ENCODE measurements at regions not wholly inside any gene's neighbourhood (a gene's known extent, or its start where the extent isn't known, plus 50 kb on each side); places are given as distances from the start of the nearest gene placed in this dataset.
"Not testable (repeated sequence)": the region's sequence is repeated elsewhere in the genome, so short reads cannot be mapped to it uniquely, and the experiment has no call there.

- peaks cover 0 to 6% (median 0%) of the 10 kb centered on the region in 5 donors for H3K9me3 ChIP-seq (ENCODE audit: control insufficient read depth in 5 of 5, low read length in 5 of 5)
- H3K36me3 ChIP-seq (ENCODE audit: control insufficient read depth in 5 of 5, insufficient read depth in 5 of 5, low read length in 5 of 5), result no peaks in the 10 kb centered on the region
- H3K4me3 ChIP-seq (ENCODE audit: low read depth in 1 of 5, low read length in 5 of 5), result no peak overlapping the region
- peaks cover 0 to 5% (median 0%) of the 10 kb centered on the region in 5 donors for H3K27me3 ChIP-seq (ENCODE audit: control insufficient read depth in 5 of 5, insufficient read depth in 4 of 5, low read length in 5 of 5)
- H3K9ac ChIP-seq (ENCODE audit: low read length in 5 of 5), result peak overlapping the region in 1 of 5 donors; percentile 2
- peak overlapping the region; percentile 52 for H3K27ac ChIP-seq (ENCODE audit: low read depth, low read length)
- H3K4me1 ChIP-seq (ENCODE audit: control insufficient read depth in 5 of 5, insufficient read depth in 5 of 5, low read length in 5 of 5), result peaks cover 0 to 21% (median 14%) of the 10 kb centered on the region in 5 donors
Observed at GRCh38 chr16:87207509-87207908, 109.7 kb downstream of the C16orf95 start.

- H3K4me3 ChIP-seq (ENCODE audit: low read depth in 1 of 5, low read length in 5 of 5), result no peak overlapping the region
- H3K27ac ChIP-seq (ENCODE audit: low read depth, low read length), result peak overlapping the region; percentile 52
- H3K27me3 ChIP-seq (ENCODE audit: control insufficient read depth in 5 of 5, insufficient read depth in 4 of 5, low read length in 5 of 5), result peaks cover 0 to 5% (median 0%) of the 10 kb centered on the region in 5 donors
- H3K9me3 ChIP-seq (ENCODE audit: control insufficient read depth in 5 of 5, low read length in 5 of 5), result peaks cover 0 to 6% (median 0%) of the 10 kb centered on the region in 5 donors
- H3K9ac ChIP-seq (ENCODE audit: low read length in 5 of 5), result no peak overlapping the region
- H3K4me1 ChIP-seq (ENCODE audit: control insufficient read depth in 5 of 5, insufficient read depth in 5 of 5, low read length in 5 of 5), result peaks cover 0 to 18% (median 14%) of the 10 kb centered on the region in 5 donors
- no peaks in the 10 kb centered on the region for H3K36me3 ChIP-seq (ENCODE audit: control insufficient read depth in 5 of 5, insufficient read depth in 5 of 5, low read length in 5 of 5)
Observed at GRCh38 chr16:87207965-87208364, 109.2 kb downstream of the C16orf95 start.

- H3K27me3 ChIP-seq (ENCODE audit: control insufficient read depth in 5 of 5, insufficient read depth in 4 of 5, low read length in 5 of 5); H3K9me3 ChIP-seq (ENCODE audit: control insufficient read depth in 5 of 5, low read length in 5 of 5); H3K9ac ChIP-seq (ENCODE audit: low read length in 5 of 5); H3K36me3 ChIP-seq (ENCODE audit: control insufficient read depth in 5 of 5, insufficient read depth in 5 of 5, low read length in 5 of 5); H3K27ac ChIP-seq (ENCODE audit: low read depth, low read length); H3K4me3 ChIP-seq (ENCODE audit: low read depth in 1 of 5, low read length in 5 of 5): not testable (repeated sequence)
- peaks cover 0 to 14% (median 9%) of the 10 kb centered on the region in 5 donors for H3K4me1 ChIP-seq (ENCODE audit: control insufficient read depth in 5 of 5, insufficient read depth in 5 of 5, low read length in 5 of 5)
Observed at GRCh38 chr16:87208968-87209367, 108.2 kb downstream of the C16orf95 start.

- Histone ChIP-seq H3K4me1 (ENCODE audit: control insufficient read depth in 5 of 5, insufficient read depth in 5 of 5, low read length in 5 of 5) (peaks cover 0 to 14% (median 9%) of the 10 kb centered on the region in 5 donors), H3K4me3 (ENCODE audit: low read depth in 1 of 5, low read length in 5 of 5) (no peak overlapping the region), H3K27ac (ENCODE audit: low read depth, low read length) (no peak overlapping the region), H3K9me3 (ENCODE audit: control insufficient read depth in 5 of 5, low read length in 5 of 5) (peaks cover 0 to 6% (median 0%) of the 10 kb centered on the region in 5 donors), H3K9ac (ENCODE audit: low read length in 5 of 5) (no peak overlapping the region), H3K36me3 (ENCODE audit: control insufficient read depth in 5 of 5, insufficient read depth in 5 of 5, low read length in 5 of 5) (no peaks in the 10 kb centered on the region), H3K27me3 (ENCODE audit: control insufficient read depth in 5 of 5, insufficient read depth in 4 of 5, low read length in 5 of 5) (no peaks in the 10 kb centered on the region)
Observed at GRCh38 chr16:87209808-87210512, 107.2 kb downstream of the C16orf95 start.

GRCh38 chr16:87210894-87211293, 106.3 kb downstream of the C16orf95 start:
- H3K27me3 ChIP-seq (ENCODE audit: control insufficient read depth in 5 of 5, insufficient read depth in 4 of 5, low read length in 5 of 5), result peaks cover 0 to under 1% (median 0%) of the 10 kb centered on the region in 5 donors
- no peak overlapping the region for H3K4me3 ChIP-seq (ENCODE audit: low read depth in 1 of 5, low read length in 5 of 5)
- peaks cover 0 to 6% (median 0%) of the 10 kb centered on the region in 5 donors for H3K9me3 ChIP-seq (ENCODE audit: control insufficient read depth in 5 of 5, low read length in 5 of 5)
- H3K4me1 ChIP-seq (ENCODE audit: control insufficient read depth in 5 of 5, insufficient read depth in 5 of 5, low read length in 5 of 5), result peaks cover 0 to 14% (median 9%) of the 10 kb centered on the region in 5 donors
- H3K36me3 ChIP-seq (ENCODE audit: control insufficient read depth in 5 of 5, insufficient read depth in 5 of 5, low read length in 5 of 5), result no peaks in the 10 kb centered on the region
- no peak overlapping the region for H3K9ac ChIP-seq (ENCODE audit: low read length in 5 of 5)
- no peak overlapping the region for H3K27ac ChIP-seq (ENCODE audit: low read depth, low read length)

DNA sequence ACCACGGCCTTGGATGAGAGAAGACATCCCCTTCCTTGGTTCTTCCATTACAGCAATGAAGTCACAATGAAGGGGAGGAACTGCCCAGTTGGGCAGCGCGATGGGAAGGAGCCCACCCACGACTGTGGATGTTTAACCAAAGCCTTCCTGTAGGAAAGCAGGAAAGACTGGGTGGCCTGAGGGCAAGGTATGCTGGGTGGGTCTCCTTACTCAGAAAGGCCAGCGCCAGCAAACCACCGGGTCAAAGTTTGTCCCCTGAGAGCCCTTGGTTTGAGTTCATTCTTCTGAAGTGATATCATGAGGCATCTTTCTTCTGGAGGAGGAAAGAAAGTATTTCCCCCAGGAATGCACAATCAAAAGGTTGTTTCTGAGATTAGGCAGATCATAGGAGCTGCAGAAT, 105.2 kb downstream of the C16orf95 start:
- Histone ChIP-seq H3K4me1 (ENCODE audit: control insufficient read depth in 5 of 5, insufficient read depth in 5 of 5, low read length in 5 of 5) (peaks cover 0 to 11% (median 9%) of the 10 kb centered on the region in 5 donors), H3K27ac (ENCODE audit: low read depth, low read length) (no peak overlapping the region), H3K9me3 (ENCODE audit: control insufficient read depth in 5 of 5, low read length in 5 of 5) (peaks cover 0 to 6% (median 0%) of the 10 kb centered on the region in 5 donors), H3K36me3 (ENCODE audit: control insufficient read depth in 5 of 5, insufficient read depth in 5 of 5, low read length in 5 of 5) (no peaks in the 10 kb centered on the region), H3K4me3 (ENCODE audit: low read depth in 1 of 5, low read length in 5 of 5) (no peak overlapping the region), H3K9ac (ENCODE audit: low read length in 5 of 5) (no peak overlapping the region), H3K27me3 (ENCODE audit: control insufficient read depth in 5 of 5, insufficient read depth in 4 of 5, low read length in 5 of 5) (peaks cover 0 to 7% (median 3%) of the 10 kb centered on the region in 5 donors)

DNA sequence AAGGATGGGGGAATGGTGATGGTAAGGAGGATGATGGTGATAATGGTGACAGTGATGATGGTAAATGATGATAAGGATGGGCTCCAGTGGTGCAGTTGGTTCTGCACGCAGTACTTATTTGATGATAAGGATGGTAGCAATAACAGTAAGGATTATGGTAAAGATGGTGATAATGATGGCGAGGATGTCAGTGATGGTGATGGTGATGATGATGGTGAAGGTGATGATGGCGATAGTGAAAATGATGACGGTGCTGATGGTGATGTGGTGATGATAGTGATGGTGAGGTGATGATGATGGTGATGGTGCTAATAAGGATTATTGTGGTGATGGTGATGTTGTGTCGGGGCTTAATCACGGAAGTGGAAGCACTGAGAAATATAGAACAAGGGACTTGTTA, 103.7 kb downstream of the C16orf95 start:
- Histone ChIP-seq H3K27me3 (ENCODE audit: control insufficient read depth in 5 of 5, insufficient read depth in 4 of 5, low read length in 5 of 5) (peaks cover 0 to 7% (median 3%) of the 10 kb centered on the region in 5 donors), H3K9me3 (ENCODE audit: control insufficient read depth in 5 of 5, low read length in 5 of 5) (peaks cover 0 to 6% (median 0%) of the 10 kb centered on the region in 5 donors), H3K9ac (ENCODE audit: low read length in 5 of 5) (no peak overlapping the region), H3K4me1 (ENCODE audit: control insufficient read depth in 5 of 5, insufficient read depth in 5 of 5, low read length in 5 of 5) (peaks cover 0 to 3% (median 0%) of the 10 kb centered on the region in 5 donors), H3K4me3 (ENCODE audit: low read depth in 1 of 5, low read length in 5 of 5) (no peak overlapping the region), H3K27ac (ENCODE audit: low read depth, low read length) (no peak overlapping the region), H3K36me3 (ENCODE audit: control insufficient read depth in 5 of 5, insufficient read depth in 5 of 5, low read length in 5 of 5) (no peaks in the 10 kb centered on the region)

DNA sequence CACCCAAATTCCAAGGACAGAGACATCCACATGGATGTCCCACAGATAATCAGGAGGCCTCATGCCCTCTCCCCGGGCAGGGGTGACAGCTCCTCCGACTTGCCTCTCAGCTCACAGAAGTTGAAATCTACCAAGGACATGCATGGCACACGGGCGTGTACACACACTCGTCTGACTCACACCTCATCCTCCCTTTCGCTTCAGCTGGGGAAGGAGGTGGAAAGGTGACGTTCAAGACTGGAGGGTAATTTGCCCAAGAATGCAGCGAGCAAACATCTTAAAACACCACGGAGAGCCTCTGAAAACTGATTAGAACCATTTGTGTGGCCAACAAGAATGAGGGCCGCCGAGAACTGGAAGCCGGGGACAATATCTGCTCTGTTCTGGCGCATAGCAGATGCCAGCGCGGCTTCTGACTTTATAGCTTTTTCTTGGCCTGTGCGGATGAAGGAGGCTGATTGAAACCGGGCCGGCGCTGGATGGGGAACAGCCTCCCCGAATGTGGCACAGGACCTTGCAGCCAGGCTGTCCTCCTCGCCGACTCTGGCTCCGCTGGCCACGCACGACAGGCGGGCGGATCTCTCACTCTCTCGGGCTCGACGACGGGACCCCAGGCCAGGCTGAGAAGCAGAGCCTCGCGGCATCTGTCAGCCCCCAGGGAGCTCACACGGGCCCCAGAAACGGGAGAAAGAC, 100.9 kb downstream of the C16orf95 start:
- no peak overlapping the region for H3K27ac ChIP-seq (ENCODE audit: low read depth, low read length)
- no peaks in the 10 kb centered on the region for H3K9me3 ChIP-seq (ENCODE audit: control insufficient read depth in 5 of 5, low read length in 5 of 5)
- no peak overlapping the region for H3K9ac ChIP-seq (ENCODE audit: low read length in 5 of 5)
- peaks cover 0 to 3% (median 0%) of the 10 kb centered on the region in 5 donors for H3K4me1 ChIP-seq (ENCODE audit: control insufficient read depth in 5 of 5, insufficient read depth in 5 of 5, low read length in 5 of 5)
- no peak overlapping the region for H3K4me3 ChIP-seq (ENCODE audit: low read depth in 1 of 5, low read length in 5 of 5)
- peaks cover 0 to 7% (median 3%) of the 10 kb centered on the region in 5 donors for H3K27me3 ChIP-seq (ENCODE audit: control insufficient read depth in 5 of 5, insufficient read depth in 4 of 5, low read length in 5 of 5)
- H3K36me3 ChIP-seq (ENCODE audit: control insufficient read depth in 5 of 5, insufficient read depth in 5 of 5, low read length in 5 of 5), result no peaks in the 10 kb centered on the region

GRCh38 chr16:87216841-87217275, 100.3 kb downstream of the C16orf95 start:
- Histone ChIP-seq H3K9ac (ENCODE audit: low read length in 5 of 5) (no peak overlapping the region), H3K36me3 (ENCODE audit: control insufficient read depth in 5 of 5, insufficient read depth in 5 of 5, low read length in 5 of 5) (no peaks in the 10 kb centered on the region), H3K4me3 (ENCODE audit: low read depth in 1 of 5, low read length in 5 of 5) (peak overlapping the region in 3 of 5 donors; percentile 14 to 47 (median 24)), H3K27me3 (ENCODE audit: control insufficient read depth in 5 of 5, insufficient read depth in 4 of 5, low read length in 5 of 5) (peaks cover 0 to 7% (median 3%) of the 10 kb centered on the region in 5 donors), H3K9me3 (ENCODE audit: control insufficient read depth in 5 of 5, low read length in 5 of 5) (no peaks in the 10 kb centered on the region), H3K4me1 (ENCODE audit: control insufficient read depth in 5 of 5, insufficient read depth in 5 of 5, low read length in 5 of 5) (peaks cover 0 to 3% (median 0%) of the 10 kb centered on the region in 5 donors), H3K27ac (ENCODE audit: low read depth, low read length) (no peak overlapping the region)

GRCh38 chr16:87217802-87218201, 99.4 kb downstream of the C16orf95 start:
- H3K27ac ChIP-seq (ENCODE audit: low read depth, low read length); H3K36me3 ChIP-seq (ENCODE audit: control insufficient read depth in 5 of 5, insufficient read depth in 5 of 5, low read length in 5 of 5); H3K27me3 ChIP-seq (ENCODE audit: control insufficient read depth in 5 of 5, insufficient read depth in 4 of 5, low read length in 5 of 5); H3K9ac ChIP-seq (ENCODE audit: low read length in 5 of 5); H3K9me3 ChIP-seq (ENCODE audit: control insufficient read depth in 5 of 5, low read length in 5 of 5); H3K4me3 ChIP-seq (ENCODE audit: low read depth in 1 of 5, low read length in 5 of 5); H3K4me1 ChIP-seq (ENCODE audit: control insufficient read depth in 5 of 5, insufficient read depth in 5 of 5, low read length in 5 of 5): not testable (repeated sequence)
